Prostate gland (tissue), 2 donors: ENCODE measurements at regions not wholly inside any gene's neighbourhood (a gene's known extent, or its start where the extent isn't known, plus 50 kb on each side); places are given as distances from the start of the nearest gene placed in this dataset.
A peak's percentile ranks its signal among the peaks of the same experiment; 100 is the strongest.

Experiments used
- DNase-seq: peaks from one replicate; pipeline ENCODE4 v3.0.0-alpha.2; 2019; ENCODE audit warnings: low spot score
- H3K27ac ChIP-seq, 2 donors: fragments of 200-600 bp; sonication (generic); 2 replicates each; pipeline ENCODE4 v1.5.1; 2017 to 2019
- H3K27me3 ChIP-seq: fragments of 200-600 bp; sonication (generic); replicated peaks from 2 replicates; pipeline ENCODE4 v1.5.1; 2019; ENCODE audit not compliant: insufficient read depth
- H3K36me3 ChIP-seq, 2 donors: fragments of 200-600 bp; sonication (generic); 1 replicate in 1 of 2; 2 replicates in 1 of 2; pipeline versions ENCODE4 v1.5.1 to v1.8.1; 2017 to 2019
- H3K4me1 ChIP-seq: fragments of 200-600 bp; sonication (generic); replicated peaks from 2 replicates; pipeline ENCODE4 v1.5.1; 2019
- H3K4me3 ChIP-seq, 2 donors: fragments of 200-600 bp; sonication (generic); 2 replicates each; pipeline ENCODE4 v1.5.1; 2017 to 2019
- H3K9me3 ChIP-seq: fragments of 200-600 bp; sonication (generic); 2 replicates; pipeline ENCODE4 v1.5.1; 2017
- POLR2A ChIP-seq: fragments of 450-650 bp; IDR thresholded peaks from one replicate; pipeline ENCODE4 v1.6.1; 2016; ENCODE audit warnings: antibody characterized with exemption, mild to moderate bottlenecking
- POLR2AphosphoS5 ChIP-seq: sonication (generic); formaldehyde crosslinking; IDR thresholded peaks from one replicate; pipeline ENCODE4 v1.6.1; 2017; ENCODE audit warnings: antibody characterized with exemption
- WGBS: methylation state at CpG from one replicate; pipeline ENCODE4 v1.1.5; 2018; 5-methylcytosine and 5-hydroxymethylcytosine counted together
- intact Hi-C: fragments of 100-400 bp; cut with DNase I; formaldehyde crosslinking; loops from one replicate; pipeline ENCODE4 v1.14.2; 2022
- TF ChIP-seq, protein P1 (sequence below), 4 experiments: fragments of 200-600 bp in 2 of 4; fragments of 450-650 bp in 2 of 4; sonication (generic) in 2 of 4; IDR thresholded peaks; 1 replicate in 3 of 4; 2 replicates in 1 of 4; pipeline ENCODE4 v1.5.1; 2016 to 2019; ENCODE audit warnings: antibody characterized with exemption in 4 of 4, mild to moderate bottlenecking in 2 of 4, moderate library complexity in 2 of 4

DNA sequence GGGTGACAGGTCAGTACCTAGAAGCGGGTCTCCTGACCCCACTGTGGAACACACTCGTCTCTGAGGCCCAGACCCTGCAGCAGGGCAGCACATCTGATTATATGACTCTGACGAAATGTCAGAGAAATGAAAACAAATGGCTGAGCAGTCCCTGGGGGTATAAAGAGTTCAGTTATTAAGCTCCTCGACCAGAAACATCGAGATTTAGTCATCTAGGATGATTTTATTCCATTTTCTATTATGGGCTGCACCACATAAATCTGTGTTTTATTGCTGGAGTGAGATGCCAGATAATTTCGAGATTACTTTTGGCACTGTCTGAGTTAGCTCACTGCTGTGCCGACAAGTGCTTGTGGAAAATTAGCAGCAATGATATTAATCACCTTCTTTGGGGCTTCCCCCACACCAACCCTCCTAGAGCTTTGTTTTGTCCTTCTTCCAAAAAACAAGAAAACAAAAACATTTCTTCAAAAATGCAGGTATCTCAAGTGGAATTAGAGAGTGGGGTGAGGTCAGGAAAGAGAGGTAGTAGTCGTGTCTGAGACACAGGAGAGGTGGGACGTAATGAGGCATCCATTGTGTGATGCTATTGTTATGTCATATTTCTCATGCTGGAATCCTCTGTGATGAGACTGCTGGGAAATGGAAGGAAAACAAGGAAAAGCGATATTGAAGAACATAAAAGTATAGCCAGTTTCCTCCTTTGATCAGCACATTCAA is 495.5 kb downstream of the DMAC1 start:
- H3K27me3 ChIP-seq: no peaks in the 10 kb centered on the region
- no peaks in the 10 kb centered on the region for H3K36me3 ChIP-seq
- no peak overlapping the region for H3K4me3 ChIP-seq
- no peak overlapping the region for H3K27ac ChIP-seq
- DNase-seq: no peak
- intact Hi-C loops: no loop called here
- TF ChIP-seq POLR2A: no peak
- TF ChIP-seq POLR2AphosphoS5: no peak
- TF ChIP-seq, protein P1, sequence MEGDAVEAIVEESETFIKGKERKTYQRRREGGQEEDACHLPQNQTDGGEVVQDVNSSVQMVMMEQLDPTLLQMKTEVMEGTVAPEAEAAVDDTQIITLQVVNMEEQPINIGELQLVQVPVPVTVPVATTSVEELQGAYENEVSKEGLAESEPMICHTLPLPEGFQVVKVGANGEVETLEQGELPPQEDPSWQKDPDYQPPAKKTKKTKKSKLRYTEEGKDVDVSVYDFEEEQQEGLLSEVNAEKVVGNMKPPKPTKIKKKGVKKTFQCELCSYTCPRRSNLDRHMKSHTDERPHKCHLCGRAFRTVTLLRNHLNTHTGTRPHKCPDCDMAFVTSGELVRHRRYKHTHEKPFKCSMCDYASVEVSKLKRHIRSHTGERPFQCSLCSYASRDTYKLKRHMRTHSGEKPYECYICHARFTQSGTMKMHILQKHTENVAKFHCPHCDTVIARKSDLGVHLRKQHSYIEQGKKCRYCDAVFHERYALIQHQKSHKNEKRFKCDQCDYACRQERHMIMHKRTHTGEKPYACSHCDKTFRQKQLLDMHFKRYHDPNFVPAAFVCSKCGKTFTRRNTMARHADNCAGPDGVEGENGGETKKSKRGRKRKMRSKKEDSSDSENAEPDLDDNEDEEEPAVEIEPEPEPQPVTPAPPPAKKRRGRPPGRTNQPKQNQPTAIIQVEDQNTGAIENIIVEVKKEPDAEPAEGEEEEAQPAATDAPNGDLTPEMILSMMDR (IDR thresholded peaks at IDR 0.05): no peak
- 42% methylated on average over 10 of the region's 10 CpGs for WGBS
- H3K9me3 ChIP-seq: no peaks in the 10 kb centered on the region
- H3K4me1 ChIP-seq: no peaks in the 10 kb centered on the region

DNA sequence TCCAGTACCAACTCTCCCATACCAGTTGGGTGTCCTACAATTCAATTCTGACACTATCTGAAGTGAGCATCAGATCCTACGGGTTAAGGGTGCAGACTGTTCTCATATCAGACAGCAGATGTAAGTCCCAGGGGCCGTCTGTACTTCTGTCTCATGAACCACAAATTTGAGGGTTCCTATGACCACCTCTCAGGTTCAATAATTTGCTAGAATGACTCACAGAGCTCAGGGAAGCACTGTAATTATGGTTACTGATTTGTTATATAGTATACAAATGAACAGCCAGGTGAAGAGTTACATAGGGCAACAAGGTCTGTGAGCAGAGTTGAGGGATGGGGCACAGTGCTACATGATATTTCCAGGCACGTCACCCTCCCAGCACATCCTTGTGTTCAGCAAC is 499.1 kb downstream of the DMAC1 start:
- Histone ChIP-seq H3K27ac (no peak overlapping the region), H3K27me3 (no peaks in the 10 kb centered on the region), H3K36me3 (no peaks in the 10 kb centered on the region), H3K4me3 (no peak overlapping the region), H3K9me3 (no peaks in the 10 kb centered on the region), H3K4me1 (no peaks in the 10 kb centered on the region)
- intact Hi-C loops: no loop called here
- no peak for TF ChIP-seq POLR2AphosphoS5
- TF ChIP-seq, protein P1 (IDR thresholded peaks at IDR 0.05): no peak
- TF ChIP-seq POLR2A: no peak
- no peak for DNase-seq
- WGBS: 79% methylated on average over 3 of the region's 3 CpGs

DNA sequence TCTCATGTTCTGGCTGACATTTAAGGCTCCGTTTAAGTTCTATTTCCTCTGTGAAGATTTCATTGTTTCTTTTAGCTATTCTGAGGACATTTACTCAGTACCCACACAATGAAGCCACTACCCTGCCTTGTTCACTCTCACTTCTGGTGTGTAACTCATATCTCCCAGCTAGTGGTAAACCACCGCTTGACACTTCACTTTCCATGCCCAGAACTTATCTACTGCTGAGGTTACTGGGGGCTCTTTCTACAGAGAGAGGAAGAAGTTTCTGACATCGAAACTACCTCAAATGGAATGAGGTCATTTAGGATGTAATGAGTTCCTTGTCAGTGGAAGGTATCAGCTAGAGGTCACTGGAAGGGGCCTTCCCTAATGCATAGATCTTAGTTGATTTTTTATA is 501.5 kb downstream of the DMAC1 start:
- WGBS: 69% methylated on average over 3 of the region's 3 CpGs
- TF ChIP-seq, protein P1 (IDR thresholded peaks at IDR 0.05): no peak
- TF ChIP-seq POLR2AphosphoS5: no peak
- TF ChIP-seq POLR2A: no peak
- H3K36me3 ChIP-seq: no peaks in the 10 kb centered on the region
- no peaks in the 10 kb centered on the region for H3K27me3 ChIP-seq
- no peaks in the 10 kb centered on the region for H3K9me3 ChIP-seq
- H3K27ac ChIP-seq: no peak overlapping the region
- no peak for DNase-seq
- no peak overlapping the region for H3K4me3 ChIP-seq
- intact Hi-C loops: no loop called here
- no peaks in the 10 kb centered on the region for H3K4me1 ChIP-seq

DNA sequence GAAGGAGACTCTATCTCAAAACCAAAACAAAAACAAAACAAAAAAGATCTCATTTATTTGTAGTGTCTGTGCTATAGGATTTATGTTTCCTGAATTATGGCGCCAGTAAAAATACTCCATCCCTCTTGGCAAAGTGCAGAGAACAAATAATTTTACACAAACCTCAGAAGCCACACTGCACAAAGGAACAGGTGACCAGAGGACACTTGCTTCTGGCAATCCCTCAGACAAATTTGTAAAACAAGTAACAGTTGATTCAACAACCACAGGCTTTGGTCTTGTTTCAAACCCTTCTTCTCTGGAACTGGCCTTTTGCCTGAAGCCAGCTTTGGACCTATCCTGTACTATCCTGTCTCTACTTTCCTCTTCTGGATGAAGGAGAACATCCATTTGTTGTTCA is 502.1 kb downstream of the DMAC1 start:
- H3K4me1 ChIP-seq: no peaks in the 10 kb centered on the region
- H3K36me3 ChIP-seq: no peaks in the 10 kb centered on the region
- no peaks in the 10 kb centered on the region for H3K9me3 ChIP-seq
- DNase-seq: peak; percentile 18
- WGBS: 38% methylated on average over 1 of the region's 1 CpG
- no peak overlapping the region for H3K27ac ChIP-seq
- no peaks in the 10 kb centered on the region for H3K27me3 ChIP-seq
- intact Hi-C loops: no loop called here
- TF ChIP-seq POLR2AphosphoS5 (peak; percentile 47), POLR2A (no peak)
- no peak overlapping the region for H3K4me3 ChIP-seq

DNA sequence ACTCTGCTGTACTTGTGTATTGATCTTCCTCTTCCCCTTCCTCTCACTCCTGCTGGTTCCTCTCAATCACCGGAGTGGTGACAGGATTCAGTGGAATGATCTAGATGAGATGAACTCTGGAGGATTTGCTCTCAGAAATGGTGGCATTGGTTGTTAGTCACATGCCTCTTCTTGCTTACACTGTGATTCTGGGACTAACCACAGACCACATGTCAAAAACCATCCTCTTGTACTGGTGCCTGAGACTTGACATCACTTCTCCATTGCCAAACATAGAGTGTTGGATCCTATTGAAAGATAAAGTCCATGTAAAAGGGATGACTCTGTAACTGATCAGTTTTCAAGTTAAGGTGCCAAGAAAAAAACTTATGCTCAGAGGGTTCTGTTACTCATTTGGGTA is 506.5 kb downstream of the DMAC1 start:
- Histone ChIP-seq H3K4me3 (no peak overlapping the region), H3K9me3 (no peaks in the 10 kb centered on the region), H3K4me1 (no peaks in the 10 kb centered on the region), H3K27me3 (no peaks in the 10 kb centered on the region), H3K27ac (no peak overlapping the region), H3K36me3 (no peaks in the 10 kb centered on the region)
- TF ChIP-seq, protein P1 (IDR thresholded peaks at IDR 0.05): no peak
- TF ChIP-seq POLR2AphosphoS5 (no peak), POLR2A (no peak)
- intact Hi-C loops: no loop called here
- DNase-seq: no peak
- WGBS: 89% methylated on average over 1 of the region's 1 CpG
